Heart left ventricle (tissue), 13 donors: ENCODE measurements at regions not wholly inside any gene's neighbourhood (a gene's known extent, or its start where the extent isn't known, plus 50 kb on each side); places are given as distances from the start of the nearest gene placed in this dataset.

Source experiments
- CTCF ChIP-seq, 12 donors: fragments of 200-600 bp; sonication (generic) in 4 of 12; IDR thresholded peaks; one replicate each; pipeline versions ENCODE4 v1.5.0 to v1.8.0; 2018 to 2022; ENCODE audit warnings: antibody characterized with exemption in 12 of 12, mild to moderate bottlenecking in 5 of 12
- POLR2A ChIP-seq, 2 donors: fragments of 450-650 bp; IDR thresholded peaks; one replicate each; pipeline ENCODE4 v1.6.1; 2017; ENCODE audit warnings: antibody characterized with exemption in 2 of 2, mild to moderate bottlenecking in 2 of 2, moderate library complexity in 2 of 2
- donor health status: ischemic (EF 13 %, LVEDD 7.1; RV severe dilation, severe dysfunction).
- donor health status: DM: no; HTN: yes; CAD: no.
- donor health status: DM: no; HTN: no; CAD: no.
- donor health status: ischemic (EF 25% LVEDD 6.9; RV normal size, moderate dysfunction).
- donor health status: ischemic (EF 25% LVEDD 5.7; RV mildly dilated, moderate dysfunction).
- donor health status: ischemic (EF 35%, LVEDD 5.7; RV mildly dilated, moderate dysfunction).
- donor health status: nonischemic (EF 11% LVEDD 7.7; RV severe dilation, severe dysfunction).
- donor health status: DM: yes; HTN: yes; CAD: no.
- donor health status: PGD.
- donor health status: ischemic (EF 29% LVEDD 5.4; RV normal size, mild dysfunction).
- donor health status: nonischemic (EF 23%, LVEDD 6.1; RV moderate dilation, normal function).

- TF ChIP-seq CTCF (IDR thresholded peaks at IDR 0.05) (no peak), POLR2A (IDR thresholded peaks at IDR 0.05) (no peak)
Observed at GRCh38 chr13:31521435-31521834, 217.9 kb upstream of the RXFP2 start.
